DOHH2 (cell line): ENCODE measurements at regions not wholly inside any gene's neighbourhood (a gene's known extent, or its start where the extent isn't known, plus 50 kb on each side); places are given as distances from the start of the nearest gene placed in this dataset.

Experiments
- H3F3A ChIP-seq: fragments of 200-600 bp; sonication (generic), shearing (Covaris generic); 2 replicates; pipeline ENCODE4 v1.6.0; 2016; ENCODE audit warnings: antibody characterized with exemption, mild to moderate bottlenecking; ENCODE audit not compliant: control insufficient read depth, insufficient read depth
- H3K27ac ChIP-seq: fragments of 200-600 bp; sonication (generic); 2 replicates; pipeline ENCODE4 v1.5.1; 2014; ENCODE audit warnings: low read depth, mild to moderate bottlenecking, low read length, moderate library complexity
- H3K27me3 ChIP-seq: fragments of 200-600 bp; sonication (generic); 2 replicates; pipeline ENCODE4 v1.6.1; 2014; ENCODE audit warnings: mild to moderate bottlenecking, low read length, mixed read lengths; ENCODE audit not compliant: control insufficient read depth
- H3K36me3 ChIP-seq: fragments of 200-600 bp; sonication (generic); 2 replicates; pipeline ENCODE4 v1.6.1; 2014; ENCODE audit warnings: mild to moderate bottlenecking, low read length, moderate library complexity, mixed read lengths; ENCODE audit not compliant: control insufficient read depth
- H3K4me1 ChIP-seq: fragments of 200-600 bp; sonication (generic); 2 replicates; pipeline ENCODE4 v1.6.1; 2014; ENCODE audit warnings: mild to moderate bottlenecking, low read length, mixed read lengths; ENCODE audit not compliant: control insufficient read depth
- H3K4me2 ChIP-seq: fragments of 200-600 bp; sonication (generic); 2 replicates; pipeline ENCODE4 v1.6.0; 2014; ENCODE audit warnings: mild to moderate bottlenecking, low read length, moderate library complexity
- H3K4me3 ChIP-seq: fragments of 200-600 bp; sonication (generic); 2 replicates; pipeline ENCODE4 v1.5.1; 2014; ENCODE audit warnings: mild to moderate bottlenecking, low read length, mixed read lengths
- H3K79me2 ChIP-seq: fragments of 200-600 bp; sonication (generic); 2 replicates; pipeline ENCODE4 v1.6.1; 2014; ENCODE audit warnings: mild to moderate bottlenecking, low read length, mixed read lengths; ENCODE audit not compliant: control insufficient read depth
- H3K9me2 ChIP-seq: fragments of 200-600 bp; sonication (generic); replicated peaks from 2 replicates; pipeline ENCODE4 v1.6.1; 2014; ENCODE audit warnings: mild to moderate bottlenecking, low read length, mixed read lengths; ENCODE audit not compliant: control insufficient read depth
- H3K9me3 ChIP-seq: fragments of 200-600 bp; sonication (generic); 2 replicates; pipeline ENCODE4 v1.6.1; 2014; ENCODE audit warnings: antibody characterized with exemption, low read length, mixed read lengths; ENCODE audit not compliant: control insufficient read depth, insufficient read depth
- H4K20me1 ChIP-seq: fragments of 200-600 bp; sonication (generic); 2 replicates; pipeline ENCODE4 v1.6.0; 2014; ENCODE audit warnings: low read depth, mild to moderate bottlenecking, antibody characterized with exemption, low read length, moderate library complexity; ENCODE audit not compliant: control insufficient read depth, insufficient read depth
- CTCF ChIP-seq: fragments of 200-600 bp; sonication (generic); IDR thresholded peaks from one replicate; pipeline ENCODE4 v1.5.1; 2014; ENCODE audit warnings: antibody characterized with exemption, mild to moderate bottlenecking, low read depth, low read length; ENCODE audit not compliant: poor library complexity, severe bottlenecking
- EZH2phosphoT487 ChIP-seq: fragments of 200-600 bp; sonication (generic); IDR thresholded peaks from 2 replicates; pipeline ENCODE4 v1.6.1; 2017; ENCODE audit warnings: borderline replicate concordance, mild to moderate bottlenecking, antibody characterized with exemption, low read length, moderate library complexity, mixed read lengths

- Histone ChIP-seq H3K4me2 (no peak overlapping the region), H3F3A (no peaks in the 10 kb centered on the region), H3K4me3 (no peak overlapping the region), H3K79me2 (no peaks in the 10 kb centered on the region), H4K20me1 (no peaks in the 10 kb centered on the region), H3K27me3 (peaks cover 34% of the 10 kb centered on the region), H3K9me2 (no peaks in the 10 kb centered on the region), H3K9me3 (no peaks in the 10 kb centered on the region), H3K36me3 (no peaks in the 10 kb centered on the region), H3K27ac (no peak overlapping the region), H3K4me1 (peaks cover 8% of the 10 kb centered on the region)
- TF ChIP-seq EZH2phosphoT487 (no peak), CTCF (no peak)
Measured at GRCh38 chr20:59406446-59406845, 106.0 kb downstream of the EDN3 start.

GRCh38 chr20:59411170-59411569 is 110.8 kb downstream of the EDN3 start:
- no peaks in the 10 kb centered on the region for H3K9me2 ChIP-seq
- H3K27ac ChIP-seq = no peak overlapping the region
- TF ChIP-seq CTCF = no peak
- no peak for TF ChIP-seq EZH2phosphoT487
- H3K27me3 ChIP-seq = peaks cover 12% of the 10 kb centered on the region
- H3K4me3 ChIP-seq = no peak overlapping the region
- H3K4me2 ChIP-seq = no peak overlapping the region
- no peaks in the 10 kb centered on the region for H3K36me3 ChIP-seq
- H3F3A ChIP-seq = no peaks in the 10 kb centered on the region
- H3K9me3 ChIP-seq = no peaks in the 10 kb centered on the region
- H3K79me2 ChIP-seq = no peaks in the 10 kb centered on the region
- no peaks in the 10 kb centered on the region for H4K20me1 ChIP-seq
- no peaks in the 10 kb centered on the region for H3K4me1 ChIP-seq

GRCh38 chr20:59411589-59411988 is 111.2 kb downstream of the EDN3 start:
- Histone ChIP-seq H3K9me3 (no peaks in the 10 kb centered on the region), H3K36me3 (no peaks in the 10 kb centered on the region), H4K20me1 (no peaks in the 10 kb centered on the region), H3K4me1 (no peaks in the 10 kb centered on the region), H3K79me2 (no peaks in the 10 kb centered on the region), H3K4me2 (no peak overlapping the region), H3K4me3 (no peak overlapping the region), H3K9me2 (no peaks in the 10 kb centered on the region), H3F3A (no peaks in the 10 kb centered on the region), H3K27ac (no peak overlapping the region), H3K27me3 (peaks cover 8% of the 10 kb centered on the region; the same call in 1 of the 2 replicates)
- TF ChIP-seq CTCF (no peak), EZH2phosphoT487 (no peak)

- H3F3A ChIP-seq = no peaks in the 10 kb centered on the region
- no peaks in the 10 kb centered on the region for H4K20me1 ChIP-seq
- no peaks in the 10 kb centered on the region for H3K79me2 ChIP-seq
- H3K4me1 ChIP-seq = no peaks in the 10 kb centered on the region
- peaks cover 8% of the 10 kb centered on the region; the same call in 1 of the 2 replicates for H3K27me3 ChIP-seq
- H3K4me3 ChIP-seq = no peak overlapping the region
- TF ChIP-seq EZH2phosphoT487 (no peak), CTCF (no peak)
- H3K27ac ChIP-seq = no peak overlapping the region
- no peaks in the 10 kb centered on the region for H3K9me2 ChIP-seq
- no peak overlapping the region for H3K4me2 ChIP-seq
- no peaks in the 10 kb centered on the region for H3K9me3 ChIP-seq
- no peaks in the 10 kb centered on the region for H3K36me3 ChIP-seq
Measured at GRCh38 chr20:59412181-59412580, 111.8 kb downstream of the EDN3 start.
